Brain pericyte (primary cell): ENCODE measurements at regions not wholly inside any gene's neighbourhood (a gene's known extent, or its start where the extent isn't known, plus 50 kb on each side); places are given as distances from the start of the nearest gene placed in this dataset.
"Not testable (repeated sequence)": the region's sequence is repeated elsewhere in the genome, so short reads cannot be mapped to it uniquely, and the experiment has no call there.

Source experiments
- DNase-seq: peaks from one replicate; pipeline ENCODE4 v3.0.0-alpha.2; 2012; ENCODE audit warnings: low read depth, low spot score

DNA sequence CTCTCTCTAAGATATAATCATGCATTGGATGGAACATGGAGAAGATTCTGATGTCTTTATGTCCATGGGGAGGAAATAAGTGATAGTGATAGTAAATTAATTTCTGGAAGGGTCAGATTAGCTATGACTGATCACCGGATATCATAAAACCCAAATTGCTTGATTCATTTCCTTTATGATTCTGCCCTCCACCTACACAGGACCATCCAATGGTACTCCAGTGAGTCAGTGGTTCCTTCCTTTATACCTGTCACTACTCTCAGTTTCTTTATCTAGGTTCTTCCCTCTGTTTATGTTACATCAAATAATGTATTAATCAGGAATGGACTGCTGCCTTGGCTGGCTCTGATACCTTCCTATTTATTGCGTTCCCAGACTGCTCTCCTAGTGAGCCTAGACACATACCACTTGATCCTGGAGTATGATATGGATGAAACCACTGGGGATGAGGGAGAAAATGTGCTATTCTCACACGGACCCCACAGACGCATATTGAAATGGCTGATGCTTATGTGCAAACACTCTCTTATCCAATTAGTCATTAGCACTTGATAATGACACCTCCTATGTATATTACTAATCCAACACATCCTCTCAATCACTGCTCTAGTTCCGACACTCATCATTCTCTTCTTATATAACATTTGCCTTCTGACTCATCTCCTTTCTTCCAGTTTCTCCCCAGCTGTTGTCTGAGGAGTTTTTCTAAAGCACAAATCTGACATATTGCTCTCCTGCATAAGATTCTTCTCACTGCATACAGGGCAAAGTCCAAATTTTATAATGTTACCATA is 315.6 kb downstream of the INSIG2 start:
- DNase-seq, result no peak

- DNase-seq, result no peak
Measured at GRCh38 chr2:118388771-118389170, 300.5 kb downstream of the INSIG2 start.

- DNase-seq, result no peak
Measured at GRCh38 chr2:118387509-118387908, 299.2 kb downstream of the INSIG2 start.

- DNase-seq, result no peak
Measured at GRCh38 chr2:118386641-118387302, 298.5 kb downstream of the INSIG2 start.

- DNase-seq, result no peak
Measured at GRCh38 chr2:118380915-118381653, 292.8 kb downstream of the INSIG2 start.

DNA sequence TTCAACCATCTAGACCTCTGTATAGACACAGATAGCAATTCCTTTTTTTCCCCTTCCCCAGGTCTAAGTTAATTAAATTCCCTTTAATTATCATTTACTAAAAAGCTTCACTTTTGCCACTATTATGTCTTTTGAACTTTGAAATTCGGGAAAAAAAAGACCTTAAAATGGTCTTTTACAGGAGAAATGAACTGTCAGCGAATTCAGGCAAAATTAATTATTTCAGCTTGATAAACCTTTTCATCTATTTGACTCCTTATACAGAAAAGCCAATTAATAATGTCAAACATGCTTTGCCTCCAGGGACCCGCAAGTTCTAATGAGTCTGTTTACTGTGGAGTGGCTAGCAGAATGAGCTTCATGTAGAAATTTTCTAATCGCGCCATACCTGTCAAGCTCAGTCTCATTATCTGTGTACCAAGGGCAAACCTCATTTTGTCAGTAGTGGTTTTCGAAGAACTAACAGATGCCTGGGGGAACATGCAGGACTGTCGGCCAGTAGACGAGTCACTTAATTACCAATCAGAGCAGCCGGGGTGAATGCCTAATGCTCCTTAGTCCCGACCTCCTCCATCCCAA is 287.7 kb downstream of the INSIG2 start:
- DNase-seq, result no peak

GRCh38 chr2:118374974-118375755 is 286.9 kb downstream of the INSIG2 start:
- DNase-seq, result no peak

DNA sequence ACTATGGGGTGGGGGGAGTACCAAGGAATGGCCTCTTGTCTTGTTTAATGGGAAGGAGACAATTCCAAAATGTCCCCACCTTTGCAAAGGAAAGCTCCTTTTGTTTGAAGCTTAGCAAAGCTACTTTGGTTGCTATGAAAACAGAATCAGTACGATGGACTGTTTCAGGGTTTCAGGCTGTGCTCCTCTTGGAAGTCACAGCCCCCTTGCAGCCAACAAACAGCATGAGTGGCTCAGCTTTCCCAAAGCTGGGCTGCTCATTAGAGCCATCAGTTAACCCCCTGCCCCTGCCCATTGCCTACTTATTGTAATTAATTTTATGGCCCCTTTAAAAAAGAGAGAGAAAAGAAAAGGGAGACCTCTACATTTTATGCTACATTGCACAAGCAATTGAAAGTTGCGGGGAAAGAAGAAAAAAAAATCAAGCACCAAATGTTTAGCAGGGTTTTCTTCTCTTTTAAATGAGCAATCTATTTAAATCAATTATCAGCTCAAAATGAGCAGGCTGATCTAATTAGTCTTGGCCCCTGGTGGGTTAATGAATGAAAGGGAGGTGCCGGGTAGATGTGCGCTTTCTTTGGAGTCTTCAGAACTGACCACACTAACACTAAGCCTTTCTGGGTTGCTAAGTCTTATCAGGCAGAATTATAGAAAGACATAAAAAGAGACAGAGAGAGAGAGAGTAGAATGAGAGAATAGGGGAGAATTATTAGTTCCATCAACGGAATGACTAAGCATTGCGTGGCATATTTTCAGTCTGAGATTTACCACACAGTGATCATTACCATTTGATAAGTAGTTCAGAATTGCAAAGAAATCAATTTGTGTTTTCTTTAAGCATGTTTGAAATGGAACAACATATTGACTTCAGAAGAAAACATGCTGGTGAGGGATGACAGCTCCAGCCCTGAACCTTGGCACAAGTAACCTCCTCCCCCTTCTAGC is 284.9 kb downstream of the INSIG2 start:
- no peak for DNase-seq

GRCh38 chr2:118371515-118371914 is 283.2 kb downstream of the INSIG2 start:
- no peak for DNase-seq

DNA sequence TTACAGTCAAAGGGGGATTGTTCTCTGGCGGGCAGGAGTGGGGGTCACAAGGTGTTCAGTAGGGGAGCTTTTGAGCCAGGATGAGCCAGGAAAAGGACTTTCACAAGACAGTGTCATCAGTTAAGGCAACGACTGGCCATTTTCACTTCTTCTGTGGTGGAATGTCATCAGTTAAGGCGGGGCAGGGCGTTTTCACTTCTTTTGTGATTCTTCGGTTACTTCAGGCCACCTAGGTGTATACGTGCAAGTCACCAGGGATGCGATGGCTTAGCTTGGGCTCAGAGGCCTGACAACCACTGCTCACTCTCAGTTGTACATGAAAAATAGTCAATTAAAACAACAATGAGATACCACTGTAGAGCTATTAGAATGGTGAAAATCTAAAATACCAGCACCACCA is 281.2 kb downstream of the INSIG2 start:
- not testable (repeated sequence) for DNase-seq

GRCh38 chr2:118363604-118364003 is 275.3 kb downstream of the INSIG2 start:
- no peak for DNase-seq

- no peak for DNase-seq
Measured at GRCh38 chr2:118356051-118356450, 267.8 kb downstream of the INSIG2 start.

- DNase-seq, result no peak
Measured at GRCh38 chr2:118351796-118352195, 263.5 kb downstream of the INSIG2 start.

DNA sequence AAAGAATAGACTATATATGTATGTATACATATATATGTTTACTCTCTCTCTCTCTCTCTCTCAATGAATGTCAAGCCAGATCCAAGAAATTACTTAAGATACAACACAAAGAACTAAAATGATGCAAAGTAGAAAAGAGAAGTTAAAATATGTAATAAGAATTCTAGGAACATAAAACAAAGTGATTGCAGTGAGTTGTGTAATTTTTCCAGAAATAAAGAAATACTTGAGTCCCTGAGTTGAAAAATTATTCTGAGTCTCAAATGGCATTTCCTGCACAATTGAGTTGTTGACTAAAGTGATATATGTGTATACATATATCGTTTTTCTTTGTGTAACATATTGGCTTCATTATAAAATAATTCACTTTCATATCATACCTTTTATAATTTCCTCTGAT is 262.4 kb downstream of the INSIG2 start:
- DNase-seq, result no peak

GRCh38 chr2:118349365-118349764 is 261.1 kb downstream of the INSIG2 start:
- DNase-seq, result no peak

DNA sequence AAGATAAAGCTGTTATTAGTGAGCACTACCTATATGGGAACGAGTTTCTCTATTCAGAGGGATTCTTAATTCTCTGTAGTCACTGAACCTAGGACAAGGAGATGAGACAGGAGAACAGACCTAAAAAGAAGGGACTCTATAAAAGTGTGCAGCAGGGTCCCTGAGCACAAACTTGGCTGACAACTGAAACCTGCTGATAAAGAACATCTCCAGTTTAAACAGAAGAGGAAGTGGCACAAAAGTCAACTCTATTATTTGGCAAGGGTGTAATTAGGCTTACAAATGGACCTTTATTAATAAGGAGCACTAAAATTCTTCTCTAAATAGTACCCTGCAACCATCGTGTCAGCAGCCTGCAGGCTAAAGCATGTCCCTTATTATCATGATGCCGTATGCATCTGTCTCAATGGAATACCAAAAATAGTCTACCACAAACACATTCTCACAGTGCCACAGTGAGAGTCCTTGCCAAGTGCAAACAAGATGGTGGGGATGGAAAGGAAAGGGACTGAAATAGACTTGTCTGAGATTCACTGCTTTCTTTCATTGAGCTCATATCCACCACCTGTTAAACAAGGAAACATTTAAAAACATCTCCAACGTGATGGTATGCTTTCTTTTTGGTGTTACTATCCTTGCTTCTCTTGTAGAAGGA is 260.2 kb downstream of the INSIG2 start:
- DNase-seq, result no peak

- no peak for DNase-seq
Measured at GRCh38 chr2:118345465-118345864, 257.2 kb downstream of the INSIG2 start.

DNA sequence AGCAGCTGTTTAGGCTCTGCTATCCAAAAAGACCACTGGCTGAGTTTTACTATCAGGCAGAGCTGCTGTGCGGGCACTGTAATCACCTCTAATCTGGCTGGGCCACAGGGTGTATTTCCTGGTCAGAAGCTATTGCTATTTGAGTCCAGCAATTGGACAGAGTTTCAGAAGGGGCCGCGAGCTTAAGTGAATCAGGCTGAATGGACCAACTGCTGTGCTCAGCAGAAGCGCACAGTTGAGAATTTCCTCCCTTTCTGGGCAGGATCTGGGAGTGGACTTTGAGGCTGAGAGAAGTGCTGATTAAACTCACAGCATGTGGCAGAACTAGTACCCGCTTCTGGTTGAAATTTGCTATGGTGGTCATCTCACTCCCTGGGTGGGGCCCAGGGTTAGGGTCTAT is 251.8 kb downstream of the INSIG2 start:
- no peak for DNase-seq

DNA sequence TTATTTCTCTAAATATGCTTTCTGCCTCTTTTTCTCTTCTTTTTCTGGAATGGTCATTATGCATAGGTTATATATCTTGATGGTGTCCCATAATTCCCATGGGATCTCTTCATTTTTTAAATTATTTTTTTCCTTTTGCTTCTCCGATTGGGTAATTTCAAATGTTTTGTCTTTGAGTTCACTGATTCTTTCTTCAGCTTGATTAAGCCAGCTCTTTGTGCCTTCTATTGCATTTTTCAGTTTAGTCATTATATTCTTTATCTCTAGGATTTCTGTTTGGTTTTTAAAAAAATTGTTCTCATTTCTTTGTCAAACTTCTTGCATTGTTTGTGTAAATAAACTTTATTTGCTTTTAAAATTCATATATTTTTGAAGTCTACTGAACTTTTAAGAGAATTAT is 251.1 kb downstream of the INSIG2 start:
- no peak for DNase-seq

GRCh38 chr2:118333664-118334063 is 245.4 kb downstream of the INSIG2 start:
- DNase-seq, result no peak
